Hypothalamus (tissue), 51 donors: ENCODE measurements at regions not wholly inside any gene's neighbourhood (a gene's known extent, or its start where the extent isn't known, plus 50 kb on each side); places are given as distances from the start of the nearest gene placed in this dataset.
"Not testable (repeated sequence)": the region's sequence is repeated elsewhere in the genome, so short reads cannot be mapped to it uniquely, and the experiment has no call there.

Experiments
- DNase-seq, 51 donors: peaks; one replicate each; lab custom pipeline; 2025; lab: John Stamatoyannopoulos, UW

DNA sequence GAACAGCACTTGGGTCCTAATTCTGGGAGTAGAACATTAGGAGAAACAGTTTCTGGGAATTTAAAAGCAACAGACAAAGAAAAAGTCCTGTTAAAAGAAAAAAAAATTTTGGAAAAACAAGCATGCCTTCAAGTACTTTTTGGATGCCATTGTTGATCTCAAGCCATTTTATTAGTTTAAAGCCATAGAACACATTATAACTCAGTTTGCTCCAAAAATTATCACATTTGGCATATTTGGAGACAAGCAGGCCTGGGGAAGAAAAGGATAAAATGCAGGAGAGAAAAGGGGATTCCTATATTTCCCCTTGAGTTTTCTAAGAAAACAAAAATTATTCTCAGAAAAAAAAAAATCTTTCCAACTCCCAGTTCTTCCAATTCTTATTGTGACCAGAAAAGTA lies 146.8 kb downstream of the TENT5C start:
- no peak for DNase-seq

DNA sequence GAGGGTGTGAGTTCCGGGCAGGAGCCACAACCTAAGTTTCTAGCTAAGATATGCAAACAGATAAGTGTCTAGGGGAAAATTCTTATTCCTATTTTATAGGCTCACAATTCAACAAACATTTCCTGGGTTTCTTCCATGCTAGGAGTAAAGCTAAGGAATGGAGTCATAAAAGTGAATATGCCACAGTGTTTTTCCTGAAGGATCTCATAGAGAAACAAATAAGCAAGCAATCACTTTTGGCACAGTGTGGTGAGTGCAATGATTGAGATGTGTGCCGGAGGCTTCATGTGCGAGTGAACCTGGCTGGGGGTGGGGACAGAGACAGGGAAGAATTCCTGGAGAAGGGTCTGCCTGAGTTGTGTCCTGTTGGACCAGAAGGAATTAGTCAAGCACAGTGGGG lies 147.4 kb downstream of the TENT5C start:
- DNase-seq = no peak

DNA sequence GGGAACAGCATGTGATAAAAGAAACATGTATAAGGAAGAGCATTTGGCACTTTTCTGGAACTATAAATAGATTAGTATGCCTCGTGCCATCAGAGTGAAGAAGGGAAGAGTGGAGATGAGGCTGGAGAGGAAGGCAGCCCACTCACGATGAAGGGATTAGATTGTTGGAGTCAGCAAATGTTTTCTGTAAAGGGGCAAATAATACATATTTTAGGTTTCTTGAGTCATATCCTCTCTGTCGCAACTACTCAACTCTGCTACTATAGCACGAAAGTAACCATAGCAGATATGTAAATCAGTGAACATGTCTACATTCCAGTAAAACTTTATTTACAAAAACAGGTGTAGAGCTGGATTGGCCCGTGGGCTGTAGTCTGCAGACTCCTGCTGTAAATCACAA lies 147.8 kb downstream of the TENT5C start:
- peak in 1 of 51 donors; percentile 48 for DNase-seq

DNA sequence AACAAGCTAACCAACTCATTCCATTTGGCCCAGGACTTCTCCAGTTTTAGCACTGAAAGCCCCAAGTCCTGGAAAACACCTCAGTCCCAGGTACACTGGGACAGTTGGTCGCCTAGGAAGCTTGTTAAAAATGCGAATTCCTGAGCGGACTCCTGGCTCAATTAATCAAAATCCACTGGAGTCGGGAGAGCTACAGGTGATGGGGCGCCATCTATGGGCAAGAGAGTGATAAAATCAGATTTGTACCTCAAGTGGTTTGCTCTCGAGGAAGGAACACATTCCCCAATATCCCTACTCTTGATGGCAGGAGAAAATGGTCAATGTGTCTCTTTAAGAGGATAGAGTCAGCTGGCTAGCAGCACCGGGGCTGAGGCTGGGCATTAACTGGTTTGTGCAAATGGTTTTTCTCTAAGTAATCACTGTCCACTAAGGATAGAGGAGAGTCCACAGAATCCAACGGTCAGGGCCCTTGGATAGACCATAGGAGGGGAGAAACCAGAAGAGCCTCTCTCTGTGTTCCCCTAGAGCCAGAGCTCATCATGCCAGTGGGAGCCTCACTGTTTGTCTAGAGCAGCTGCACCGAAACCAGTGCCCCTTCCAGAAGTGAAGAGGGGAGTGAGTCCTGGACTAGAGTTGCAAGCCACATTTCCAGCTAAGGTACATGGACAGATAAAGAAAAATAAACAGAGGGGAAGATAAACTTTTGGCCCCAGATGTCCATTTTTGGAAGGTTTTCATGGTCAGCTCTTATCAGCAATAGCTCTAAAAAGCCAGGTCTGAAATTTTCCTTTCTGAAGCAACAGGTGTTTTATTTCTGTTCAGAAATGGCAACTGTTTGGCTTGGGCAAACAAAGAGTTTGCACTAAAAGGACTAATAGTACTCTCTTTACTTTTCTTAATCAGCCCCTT lies 148.5 kb downstream of the TENT5C start:
- DNase-seq = peak in 31 of 51 donors; percentile 2 to 61 (median 19)

DNA sequence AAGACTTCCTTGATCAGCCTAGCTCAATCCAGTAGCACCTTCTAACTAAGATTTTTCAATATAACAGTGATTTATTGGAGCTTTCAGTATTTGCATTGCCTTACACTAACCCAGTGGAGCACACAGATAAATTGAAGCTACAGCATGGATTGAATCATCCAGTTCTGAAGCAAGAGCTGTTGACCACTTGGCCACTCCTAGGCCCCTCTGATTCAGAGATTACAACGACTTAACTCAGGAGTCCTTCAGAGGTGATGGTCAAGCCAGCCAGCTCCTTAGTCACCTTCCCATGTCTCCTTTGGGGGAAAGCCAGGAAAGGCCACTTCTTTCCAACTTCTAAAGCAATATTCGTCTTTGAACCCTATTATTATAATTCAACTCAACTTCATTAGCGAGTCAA lies 151.8 kb downstream of the TENT5C start:
- no peak for DNase-seq

DNA sequence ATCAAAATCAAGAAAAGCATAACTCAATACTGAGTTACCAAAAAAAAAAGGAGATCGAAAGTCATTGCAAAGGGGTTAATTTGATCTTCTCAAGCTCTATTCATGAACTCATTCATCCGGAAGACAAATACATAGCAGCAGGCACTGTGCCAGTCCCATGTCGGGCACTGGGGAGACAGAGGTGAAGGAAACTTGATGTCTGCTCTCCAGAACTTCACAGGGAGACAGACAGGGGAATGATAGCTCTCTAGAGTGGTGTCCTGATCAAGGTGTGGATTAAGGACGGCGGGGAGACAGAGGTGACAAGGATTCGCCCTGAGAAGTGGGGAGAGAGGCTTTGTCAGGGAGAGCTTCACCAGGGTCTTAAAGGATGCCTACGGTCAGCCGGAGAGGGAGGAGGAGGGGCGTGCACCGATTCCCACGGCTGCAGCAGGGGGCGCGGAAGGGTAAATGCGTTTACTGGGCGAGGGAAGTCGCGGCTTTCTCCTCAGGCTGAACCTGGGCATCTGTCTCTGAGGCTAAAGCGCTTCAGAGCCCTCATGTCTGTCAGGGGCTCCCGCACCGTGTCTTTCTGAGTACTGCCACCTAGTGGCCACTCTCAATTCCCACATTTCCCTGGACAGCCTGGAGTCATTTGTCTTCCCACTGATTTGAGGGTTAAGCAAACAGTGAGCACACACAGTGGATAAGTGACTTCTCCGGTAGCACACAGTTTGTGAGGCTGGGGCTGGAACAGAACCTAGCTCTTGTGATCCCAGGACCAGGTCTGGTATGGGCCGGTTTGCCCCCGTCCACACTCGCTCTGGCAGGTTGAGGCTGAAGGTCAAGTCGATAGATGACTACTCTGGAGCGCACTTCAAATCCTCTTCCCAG lies 152.8 kb downstream of the TENT5C start:
- DNase-seq = peak in 42 of 51 donors; percentile 3 to 77 (median 40)

DNA sequence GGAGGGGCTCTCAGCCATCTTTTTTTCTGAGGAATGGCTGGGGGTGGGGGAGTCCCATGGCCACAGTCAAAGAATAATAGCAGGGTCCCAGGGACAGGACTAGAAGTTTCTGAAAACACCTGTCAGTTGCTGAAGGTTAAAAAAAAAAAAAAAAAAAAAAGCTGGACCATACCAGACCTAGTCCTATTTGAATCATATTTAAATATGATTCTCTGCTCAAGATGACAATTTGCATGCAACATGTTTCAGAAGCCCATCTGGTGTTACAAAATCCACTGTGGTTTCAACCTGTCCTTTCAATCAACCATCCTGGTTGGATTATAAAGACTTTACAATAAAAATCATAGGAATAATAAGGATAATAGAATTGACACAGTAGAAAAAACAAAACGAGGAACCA lies 153.7 kb downstream of the TENT5C start:
- DNase-seq = no peak

DNA sequence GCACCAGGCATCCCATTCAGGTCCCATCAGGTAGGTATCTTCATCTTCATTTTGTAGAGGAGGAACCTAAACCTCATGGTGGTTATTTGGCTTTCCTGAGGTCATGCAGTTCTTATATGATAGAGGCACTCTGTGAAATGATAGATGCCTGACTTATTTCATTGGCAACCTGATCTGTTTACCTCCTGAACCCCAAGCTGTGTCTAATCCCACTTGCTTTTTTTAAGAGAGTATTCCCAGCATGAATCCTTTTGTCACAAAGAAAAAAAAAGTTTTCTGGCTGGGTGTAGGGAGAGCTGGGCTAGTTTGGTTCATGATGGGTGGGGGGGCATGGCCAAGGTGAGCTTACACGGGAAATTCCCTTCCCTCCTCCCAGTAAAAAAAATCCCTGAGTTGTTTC lies 154.2 kb downstream of the TENT5C start:
- no peak for DNase-seq

DNA sequence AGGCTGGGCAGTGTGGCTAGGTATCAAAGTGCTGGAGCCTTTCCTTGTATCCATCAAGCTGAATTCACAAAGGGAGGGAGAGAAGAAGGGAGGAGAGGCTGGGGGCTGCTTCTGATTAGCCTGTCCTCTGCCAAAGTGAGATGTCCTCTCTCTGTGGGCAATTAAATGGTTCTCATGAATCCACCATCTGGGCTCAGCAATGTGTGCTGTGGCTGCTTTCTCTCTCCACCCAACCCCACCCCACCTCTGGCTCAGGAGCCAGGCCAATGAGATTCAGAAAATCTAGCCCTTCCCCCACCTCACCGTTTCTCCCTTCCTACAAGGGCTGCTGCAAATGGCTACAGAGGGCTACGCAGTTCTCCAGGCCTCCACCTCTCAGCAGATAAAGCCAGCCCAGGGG lies 154.6 kb downstream of the TENT5C start:
- DNase-seq = no peak

DNA sequence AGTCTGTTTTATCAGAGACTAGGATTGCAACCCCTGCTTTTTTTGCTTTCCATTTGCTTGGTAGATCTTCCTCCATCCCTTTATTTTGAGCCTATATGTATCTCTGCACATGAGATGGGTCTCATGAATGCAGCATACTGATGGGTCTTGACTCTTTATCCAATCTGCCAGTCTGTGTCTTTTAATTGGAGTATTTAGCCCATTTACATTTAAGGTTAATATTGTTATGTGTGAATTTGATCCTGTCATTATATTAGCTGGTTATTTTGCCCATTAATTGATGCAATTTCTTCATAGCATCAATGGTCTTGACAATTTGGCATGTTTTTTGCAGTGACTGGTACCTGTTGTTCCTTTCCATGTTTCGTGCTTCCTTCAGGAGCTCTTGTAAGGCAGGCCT lies 161.7 kb downstream of the GDAP2 start:
- not testable (repeated sequence) for DNase-seq

DNA sequence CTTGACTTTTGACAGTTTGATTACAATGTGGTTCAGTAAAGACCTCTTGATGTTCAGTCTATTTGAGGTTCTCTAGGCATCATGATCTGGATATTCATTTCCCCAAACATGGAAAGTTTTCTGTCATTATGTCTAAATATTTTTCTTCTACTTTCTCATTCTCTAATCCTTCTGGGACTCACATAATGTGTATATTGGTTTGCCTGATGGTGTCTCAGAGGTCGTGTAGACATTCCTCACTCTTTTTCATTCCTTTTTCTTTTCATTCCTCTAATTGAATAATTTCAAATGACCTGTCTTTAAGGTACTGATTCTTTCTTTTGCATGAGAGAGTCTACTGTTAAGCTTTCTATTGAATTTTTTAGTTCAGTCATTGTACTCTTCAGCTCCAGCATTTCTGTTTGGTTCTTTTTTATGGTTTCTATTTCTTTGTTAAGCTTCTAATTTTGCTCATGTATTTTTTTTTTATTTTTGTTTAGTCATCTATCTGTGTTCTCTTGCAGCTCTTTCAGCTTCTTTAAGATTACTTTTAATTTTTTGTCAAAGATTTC lies 158.4 kb downstream of the GDAP2 start:
- no peak for DNase-seq

DNA sequence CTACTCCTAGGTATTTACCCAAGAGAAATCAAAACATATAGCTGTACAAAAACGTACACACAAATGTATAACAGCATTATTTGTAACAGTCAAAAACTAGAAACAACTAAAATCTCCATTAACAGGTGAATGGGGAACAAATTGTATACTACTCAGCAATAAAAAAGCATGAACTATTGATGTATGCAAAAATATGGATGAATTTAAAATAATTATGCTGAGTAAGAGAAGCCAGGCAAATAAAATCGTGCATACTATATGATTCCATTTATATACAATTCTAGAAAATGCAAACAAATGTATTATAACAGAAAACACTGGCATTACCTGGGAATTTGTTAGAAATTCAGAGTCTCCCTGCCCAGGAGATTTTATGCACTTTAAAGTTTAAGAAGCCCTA lies 150.1 kb downstream of the GDAP2 start:
- no peak for DNase-seq

DNA sequence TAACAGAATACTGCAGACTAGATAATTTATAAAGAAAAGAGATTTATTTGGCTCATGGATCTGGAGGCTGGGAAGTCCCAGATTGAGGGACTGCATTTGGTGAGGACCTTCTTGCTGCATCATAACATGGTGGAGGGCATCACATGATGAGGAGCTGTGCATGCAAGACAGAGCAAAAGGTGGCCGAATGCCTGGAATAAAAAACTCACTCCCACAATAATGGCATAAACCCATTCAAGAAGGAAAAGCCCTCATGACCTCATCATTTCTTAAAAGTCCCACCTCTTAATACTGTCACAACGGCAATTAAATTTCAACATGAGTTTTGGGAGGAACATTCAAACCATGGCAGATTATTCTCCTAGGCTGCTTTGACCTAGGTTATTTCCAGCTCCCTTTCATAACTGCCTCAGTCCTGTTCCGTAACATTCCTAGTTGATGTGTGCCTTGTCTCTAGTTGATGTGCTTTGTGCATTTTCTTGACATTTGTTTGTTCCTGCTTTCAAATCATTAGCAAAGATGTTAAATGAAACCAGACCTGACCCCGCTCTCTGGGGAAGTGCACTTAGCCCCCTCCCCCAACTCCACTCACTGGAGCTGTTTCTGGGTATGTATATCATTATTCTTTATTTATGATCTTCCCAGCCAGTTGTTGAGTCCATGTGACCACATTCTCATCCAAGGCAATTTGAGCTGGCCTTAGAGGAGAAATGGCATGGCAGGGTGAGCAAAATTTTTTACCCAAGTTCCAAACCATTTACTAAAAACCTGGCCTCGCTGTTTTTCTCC lies 148.5 kb downstream of the GDAP2 start:
- no peak for DNase-seq

DNA sequence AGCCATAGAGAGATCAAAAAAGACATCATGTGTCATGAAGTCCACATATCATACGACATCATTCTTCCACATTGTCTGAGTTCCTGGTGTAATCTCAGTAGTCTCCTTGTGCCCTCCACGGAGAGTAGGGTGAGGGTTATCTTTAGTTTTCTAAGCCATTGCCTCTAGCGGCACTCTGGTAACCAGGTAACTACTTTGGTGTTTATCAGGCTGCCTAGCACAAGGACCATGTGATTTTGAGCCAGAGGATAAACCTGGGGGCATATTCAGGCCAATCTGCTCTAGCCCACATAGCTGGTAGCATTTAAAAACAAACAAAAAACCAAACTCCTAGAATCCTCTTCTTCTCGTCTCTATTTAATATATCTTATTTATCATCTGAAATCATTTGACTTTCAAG lies 147.4 kb downstream of the GDAP2 start:
- no peak for DNase-seq

DNA sequence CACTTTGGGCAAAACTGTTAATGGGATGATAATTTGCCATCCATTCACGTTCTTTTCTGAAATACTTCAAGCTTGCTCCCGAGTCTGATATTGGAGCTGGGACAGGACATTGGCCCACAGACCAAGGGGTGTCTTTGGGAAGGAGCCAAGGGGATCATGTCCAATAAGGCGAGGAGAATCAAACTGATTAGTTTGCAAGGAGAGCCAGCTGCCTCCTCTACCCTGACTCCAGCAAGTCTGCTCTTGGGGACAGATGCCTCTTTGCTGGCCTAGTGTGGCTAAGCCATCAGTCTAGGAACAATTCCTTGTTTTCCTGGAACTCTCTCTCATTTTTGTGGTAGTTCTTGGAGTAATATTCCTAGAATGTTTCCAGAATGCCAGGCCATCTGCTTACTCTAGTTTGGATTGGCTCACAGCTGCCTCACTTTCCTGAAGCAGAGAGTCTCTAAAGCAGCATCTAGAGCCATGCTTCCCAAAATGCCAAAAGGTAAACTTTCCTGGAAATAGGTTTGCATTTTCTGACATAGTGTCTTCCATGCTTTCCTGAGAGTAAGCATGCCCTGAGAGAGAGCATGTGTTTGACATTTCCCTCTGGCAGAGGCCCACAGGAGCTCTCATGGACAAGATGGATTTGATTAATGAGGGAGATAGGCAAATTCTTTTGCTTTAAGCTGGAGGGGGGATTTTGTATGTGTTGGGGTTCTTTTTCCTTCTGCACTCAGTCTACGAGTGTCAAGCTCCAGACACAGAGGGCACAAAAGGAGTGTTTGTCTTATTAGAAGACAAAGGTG lies 145.6 kb downstream of the GDAP2 start:
- DNase-seq = no peak

DNA sequence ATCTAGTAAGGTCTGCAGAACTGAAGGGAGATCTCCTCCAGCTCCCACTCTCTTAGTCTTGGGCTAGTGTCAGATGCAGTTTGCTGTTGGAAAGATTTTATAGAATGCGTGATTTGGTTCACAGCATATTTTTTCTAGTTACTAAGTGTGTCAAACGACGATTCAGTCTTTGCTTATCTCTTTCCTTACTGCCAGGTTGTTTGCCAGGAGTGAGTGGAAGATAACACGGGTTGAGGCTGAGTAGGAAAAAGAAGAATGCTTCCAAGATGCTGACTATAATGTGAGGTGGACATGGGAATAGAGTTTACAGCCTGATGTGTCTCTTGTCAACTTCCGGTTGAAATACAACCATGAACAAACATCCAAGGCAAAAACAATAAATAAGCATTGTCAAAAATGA lies 141.4 kb downstream of the GDAP2 start:
- no peak for DNase-seq

DNA sequence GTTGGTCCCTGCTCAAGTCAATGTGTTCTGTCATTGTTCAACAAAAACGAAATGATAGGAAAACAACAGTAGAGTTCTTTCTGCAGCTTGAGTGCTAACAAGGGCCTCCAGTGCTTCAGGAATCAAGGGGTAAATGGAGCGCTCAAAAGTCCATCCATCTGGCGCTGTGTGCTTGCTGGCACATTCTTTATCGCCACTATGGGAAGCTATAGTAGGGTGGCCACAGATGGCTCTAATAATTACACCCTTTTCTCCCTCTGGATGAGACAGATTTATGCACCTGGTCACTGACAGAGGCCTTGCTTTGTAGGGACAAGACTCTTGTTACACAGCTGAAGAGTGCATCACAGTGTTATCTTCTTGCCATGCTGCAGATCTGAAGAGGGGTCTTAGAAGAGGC lies 136.0 kb downstream of the GDAP2 start:
- DNase-seq = no peak

DNA sequence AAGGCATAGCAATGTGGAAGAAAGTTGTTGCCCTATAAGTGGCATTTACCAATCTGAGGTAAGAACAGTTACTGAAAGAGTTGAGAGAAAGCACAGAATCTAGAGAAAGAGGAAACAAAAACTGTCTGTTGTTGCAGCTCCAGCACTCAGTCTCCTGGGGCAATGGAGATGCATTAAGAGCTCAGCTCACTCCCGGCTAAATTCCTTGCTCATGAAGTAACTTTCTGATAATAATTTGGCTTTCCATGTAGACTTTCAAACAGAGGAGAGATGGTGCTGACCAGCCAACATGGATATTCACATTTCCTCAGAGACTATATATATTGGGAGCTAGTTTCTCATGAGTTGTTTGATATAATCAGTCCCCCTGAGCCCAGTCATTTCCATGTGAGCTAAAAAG lies 135.3 kb downstream of the GDAP2 start:
- DNase-seq = no peak

DNA sequence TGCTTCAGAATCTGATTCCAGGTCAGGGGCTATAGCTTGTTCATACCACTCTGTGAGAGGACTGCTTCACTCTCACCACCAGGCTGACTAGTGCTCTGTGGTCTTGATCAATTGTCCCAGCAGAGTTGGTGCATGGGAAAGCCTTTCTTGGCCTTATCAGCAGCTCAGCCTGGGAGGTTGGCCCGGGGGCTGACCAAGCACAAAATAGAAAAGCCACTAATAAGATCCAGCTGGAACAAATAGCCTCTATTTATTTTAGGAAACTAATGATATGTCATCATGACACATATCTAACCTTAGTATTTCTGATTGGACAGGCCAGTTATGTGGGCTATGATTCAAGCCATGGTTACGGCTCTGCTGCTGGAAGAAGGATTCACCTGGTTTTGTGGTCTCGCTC lies 134.2 kb downstream of the GDAP2 start:
- DNase-seq = no peak

DNA sequence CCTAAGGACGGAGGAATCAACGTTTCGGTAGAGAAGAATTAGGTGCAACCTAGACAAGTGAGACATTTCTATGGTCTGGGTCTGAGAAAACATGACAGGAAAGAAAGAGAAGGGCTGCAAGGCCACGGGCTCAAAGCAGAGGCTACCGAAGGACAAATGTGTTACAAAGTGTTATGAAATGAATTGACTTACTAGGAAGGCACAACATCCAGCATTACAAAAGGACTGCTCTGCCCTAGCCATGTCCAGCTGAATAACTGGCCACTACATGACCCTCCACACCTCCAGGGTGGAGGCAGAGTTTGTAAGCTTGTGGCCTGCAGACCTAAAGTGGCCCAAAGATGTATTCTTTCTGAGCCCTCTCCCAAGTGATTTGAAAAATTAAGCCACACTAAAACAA lies 133.6 kb downstream of the GDAP2 start:
- DNase-seq = no peak
